C4-2B (cell line): ENCODE measurements at regions not wholly inside any gene's neighbourhood (a gene's known extent, or its start where the extent isn't known, plus 50 kb on each side); places are given as distances from the start of the nearest gene placed in this dataset.

ENCODE experiments used
- H3K27ac ChIP-seq: fragments of 450-650 bp; 2 replicates; pipeline ENCODE4 v1.5.1; 2017
- CTCF ChIP-seq: fragments of 450-650 bp; conservative IDR thresholded peaks from 2 replicates; pipeline ENCODE4 v1.5.1; 2017; ENCODE audit warnings: mild to moderate bottlenecking
- ZFX ChIP-seq: fragments of 450-650 bp; IDR thresholded peaks from 2 replicates; pipeline ENCODE4 v1.6.1; 2017

GRCh38 chr6:56310241-56310640, 62.9 kb upstream of the COL21A1 start:
- TF ChIP-seq ZFX (no peak), CTCF (no peak)
- H3K27ac ChIP-seq, result no peak overlapping the region

DNA sequence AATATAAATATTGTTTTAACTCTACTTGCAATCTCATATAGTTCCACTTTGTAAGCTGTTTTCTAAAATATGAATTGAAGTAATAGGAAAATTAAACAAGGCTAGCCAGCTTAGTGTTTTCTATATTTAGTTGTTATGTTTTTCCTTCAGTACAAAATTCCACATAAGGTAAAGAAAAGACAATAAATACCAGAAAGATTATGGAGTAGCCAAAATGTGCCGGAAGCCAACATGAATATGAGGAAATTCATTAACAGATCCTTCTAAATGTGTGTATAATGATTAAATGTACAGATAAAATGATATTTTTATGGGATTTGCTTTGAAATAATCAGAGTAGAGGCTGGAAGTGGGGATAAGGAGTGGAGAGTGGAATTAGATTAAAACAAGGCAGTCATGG, 52.5 kb upstream of the COL21A1 start:
- no peak overlapping the region for H3K27ac ChIP-seq
- no peak for TF ChIP-seq CTCF
- no peak for TF ChIP-seq ZFX

- no peak overlapping the region for H3K27ac ChIP-seq
- TF ChIP-seq ZFX (no peak), CTCF (no peak)
Measured at GRCh38 chr6:56297022-56297989, 49.9 kb upstream of the COL21A1 start.
